ENCODE measurements at regions not wholly inside any gene's neighbourhood (a gene's known extent, or its start where the extent isn't known, plus 50 kb on each side); places are given as distances from the start of the nearest gene placed in this dataset.

DNA sequence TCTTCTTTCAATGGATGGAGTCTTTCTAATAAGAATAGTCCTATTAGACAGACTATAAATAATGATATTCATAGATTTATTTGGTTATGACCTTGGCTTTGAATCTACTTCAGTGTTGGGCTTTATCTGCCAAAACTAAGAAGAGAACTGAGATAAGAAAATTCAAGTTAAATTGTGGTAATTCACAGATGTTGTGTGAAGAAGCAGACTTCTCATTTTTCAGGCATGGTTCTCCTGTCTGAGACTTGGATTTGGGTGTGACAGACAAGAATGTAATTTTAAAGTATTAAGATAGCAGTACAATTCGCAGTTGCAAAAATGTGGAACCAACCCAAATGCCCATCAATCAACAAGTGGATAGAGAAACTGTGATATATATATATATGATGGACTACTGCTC lies 124.7 kb downstream of the QPCT start:
- TF ChIP-seq CTCF (IDR thresholded peaks at IDR 0.05; ENCODE audit: low read depth, low read length, missing control alignments): no peak

GRCh38 chr2:37471104-37471503 lies 126.7 kb downstream of the QPCT start:
- DNase-seq (ENCODE audit: low read depth): no peak
- TF ChIP-seq CTCF (IDR thresholded peaks at IDR 0.05; ENCODE audit: low read depth, low read length, missing control alignments): no peak
- no peak overlapping the region for H3K4me3 ChIP-seq (ENCODE audit: low read depth, low read length)

More for the DNA sequence above, 124.7 kb downstream of the QPCT start:
- H3K4me3 ChIP-seq (ENCODE audit: low read depth, low read length): no peak overlapping the region
- DNase-seq (ENCODE audit: low read depth): no peak

- no peak overlapping the region for H3K4me3 ChIP-seq (ENCODE audit: low read depth, low read length)
- no peak for DNase-seq (ENCODE audit: low read depth)
- no peak for TF ChIP-seq CTCF (IDR thresholded peaks at IDR 0.05; ENCODE audit: low read depth, low read length, missing control alignments)
These were observed 127.6 kb downstream of the QPCT start for GRCh38 chr2:37471994-37472393.

DNA sequence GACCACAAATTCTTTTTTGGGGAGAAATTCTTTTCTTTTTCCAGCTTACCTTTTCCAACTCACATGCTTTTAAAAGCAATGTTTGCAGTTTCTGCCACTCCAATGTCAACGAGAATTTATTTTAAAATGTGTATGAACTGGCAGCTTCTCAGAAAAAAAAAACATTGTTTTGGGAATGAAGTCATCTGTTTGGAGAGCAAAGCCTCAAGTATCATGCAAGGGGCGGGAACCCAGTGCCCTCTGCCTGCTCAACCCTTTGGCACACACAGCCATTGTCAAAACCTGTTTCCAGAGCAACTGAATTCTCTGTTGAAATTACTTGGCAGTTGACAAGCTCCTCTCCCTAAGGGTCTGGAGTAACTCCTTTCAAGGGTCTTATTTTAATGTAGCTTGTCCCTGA lies 128.5 kb downstream of the QPCT start:
- TF ChIP-seq CTCF (IDR thresholded peaks at IDR 0.05; ENCODE audit: low read depth, low read length, missing control alignments): no peak
- DNase-seq (ENCODE audit: low read depth): no peak
- H3K4me3 ChIP-seq (ENCODE audit: low read depth, low read length): no peak overlapping the region

DNA sequence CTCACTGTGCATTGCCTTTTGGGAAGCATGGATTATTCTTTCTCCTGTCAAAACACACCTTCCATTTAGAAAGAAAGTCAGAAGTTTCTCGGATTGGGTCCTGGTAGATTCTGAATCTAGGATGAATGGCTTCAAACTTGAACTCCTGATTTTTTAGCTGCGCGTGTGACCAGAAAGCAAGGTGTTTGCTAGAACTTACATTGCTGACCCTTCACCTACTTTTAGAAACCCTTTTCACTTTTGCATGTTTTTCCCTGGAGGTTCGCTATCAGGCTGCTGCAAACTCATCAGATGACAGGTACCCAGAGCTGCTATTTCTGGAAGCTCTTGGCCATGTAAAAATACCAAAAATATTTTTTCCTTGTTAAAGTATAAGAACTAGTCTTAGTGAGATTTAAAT lies 132.0 kb downstream of the QPCT start:
- TF ChIP-seq CTCF (IDR thresholded peaks at IDR 0.05; ENCODE audit: low read depth, low read length, missing control alignments): no peak
- no peak for DNase-seq (ENCODE audit: low read depth)
- H3K4me3 ChIP-seq (ENCODE audit: low read depth, low read length): no peak overlapping the region

DNA sequence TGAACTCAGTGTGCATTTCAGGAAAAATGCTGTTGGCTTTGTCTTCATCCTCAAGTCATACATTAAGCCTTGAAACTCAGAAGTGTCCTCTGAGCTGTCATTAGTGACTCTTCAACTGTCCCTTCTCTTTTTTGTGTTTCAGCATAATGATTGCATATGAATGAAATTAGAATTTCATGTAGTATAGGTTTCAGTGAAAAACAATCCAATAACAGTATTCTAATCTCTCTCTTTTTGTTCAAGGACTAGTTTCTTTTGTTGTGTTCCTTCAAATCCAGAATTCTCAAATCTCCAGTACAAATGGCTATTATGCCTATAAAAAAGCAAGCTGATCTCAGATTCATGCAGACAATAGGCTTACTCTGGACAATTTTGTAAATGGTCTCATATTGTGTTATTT lies 133.5 kb downstream of the QPCT start:
- DNase-seq (ENCODE audit: low read depth): no peak
- H3K4me3 ChIP-seq (ENCODE audit: low read depth, low read length): no peak overlapping the region
- TF ChIP-seq CTCF (IDR thresholded peaks at IDR 0.05; ENCODE audit: low read depth, low read length, missing control alignments): no peak

DNA sequence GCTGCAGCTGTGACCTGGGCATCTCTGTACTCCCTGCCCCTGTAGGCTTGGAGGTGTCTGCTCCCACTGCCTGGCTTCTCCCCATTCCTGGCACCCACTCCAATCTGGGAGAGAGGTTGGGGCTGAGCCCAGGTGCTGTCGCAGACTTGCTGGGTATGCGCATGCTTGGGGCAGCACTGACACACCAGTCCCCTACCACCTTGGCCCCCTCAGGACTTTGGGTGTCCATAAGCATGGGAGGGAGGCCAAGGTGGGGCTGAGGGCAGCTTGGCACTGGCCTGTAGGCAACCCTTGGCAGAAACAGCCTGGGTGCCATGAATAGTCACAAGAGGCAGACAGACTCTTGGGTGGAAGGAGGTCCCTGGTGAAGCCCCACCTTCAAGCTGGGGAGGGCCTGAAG lies 136.8 kb downstream of the QPCT start:
- H3K4me3 ChIP-seq (ENCODE audit: low read depth, low read length): no peak overlapping the region
- TF ChIP-seq CTCF (IDR thresholded peaks at IDR 0.05; ENCODE audit: low read depth, low read length, missing control alignments): no peak
- DNase-seq (ENCODE audit: low read depth): no peak
